WI38 (cell line): ENCODE measurements at regions not wholly inside any gene's neighbourhood (a gene's known extent, or its start where the extent isn't known, plus 50 kb on each side); places are given as distances from the start of the nearest gene placed in this dataset.

ENCODE experiments used
- H3K4me3 ChIP-seq: 2 replicates; pipeline ENCODE4 v1.5.1; 2011; ENCODE audit warnings: low read depth, mild to moderate bottlenecking, control low read depth, low read length
- CTCF ChIP-seq: IDR thresholded peaks from 2 replicates; pipeline ENCODE4 v1.5.1; 2012; ENCODE audit warnings: low read depth, mild to moderate bottlenecking, control low read depth, low read length

GRCh38 chr2:155836439-155836838, 496.1 kb downstream of the NR4A2 start:
- no peak for TF ChIP-seq CTCF
- H3K4me3 ChIP-seq = no peak overlapping the region

GRCh38 chr2:155830817-155831579, 501.5 kb downstream of the NR4A2 start:
- H3K4me3 ChIP-seq = no peak overlapping the region
- TF ChIP-seq CTCF = no peak

GRCh38 chr2:155830351-155830750, 502.2 kb downstream of the NR4A2 start:
- no peak for TF ChIP-seq CTCF
- H3K4me3 ChIP-seq = no peak overlapping the region

- no peak for TF ChIP-seq CTCF
- H3K4me3 ChIP-seq = no peak overlapping the region
Measured at GRCh38 chr2:155825876-155826275, 506.6 kb downstream of the NR4A2 start.

GRCh38 chr2:155815851-155816250, 516.7 kb downstream of the NR4A2 start:
- TF ChIP-seq CTCF = no peak

GRCh38 chr2:155815275-155815674, 517.2 kb downstream of the NR4A2 start:
- no peak overlapping the region for H3K4me3 ChIP-seq
- TF ChIP-seq CTCF = no peak

More at GRCh38 chr2:155815851-155816250, 516.7 kb downstream of the NR4A2 start:
- no peak overlapping the region for H3K4me3 ChIP-seq

GRCh38 chr2:155810411-155810810, 522.1 kb downstream of the NR4A2 start:
- no peak overlapping the region for H3K4me3 ChIP-seq
- no peak for TF ChIP-seq CTCF
